Caco-2 (cell line): ENCODE measurements at regions not wholly inside any gene's neighbourhood (a gene's known extent, or its start where the extent isn't known, plus 50 kb on each side); places are given as distances from the start of the nearest gene placed in this dataset.

ENCODE experiments used
- BruUV-seq: library from RNA; stranded (reverse); fragments of 400-500 nt; replicated peaks from 2 replicates; lab custom pipeline; 2021; lab: Mats Ljungman, UMichigan
- CTCF ChIA-PET: fragments of 300-600 bp; sonication (Branson Sonifier 250); formaldehyde crosslinking; loops from one replicate; lab custom pipeline; 2022; ENCODE audit warnings: antibody characterized with exemption; lab: Charles Lee
- POLR2A ChIA-PET: fragments of 300-600 bp; sonication (Branson Sonifier 250); formaldehyde crosslinking; loops from one replicate; lab custom pipeline; 2022; ENCODE audit warnings: antibody characterized with exemption; lab: Charles Lee
- DNase-seq, 2 experiments: peaks; one replicate each; pipeline versions ENCODE4 v3.0.0 to v3.0.0-alpha.2; 2020 to 2022
- H3K27me3 ChIP-seq: replicated peaks from 2 replicates; pipeline ENCODE4 v1.6.0; 2011; ENCODE audit warnings: low read length; ENCODE audit not compliant: control insufficient read depth, insufficient read depth
- H3K36me3 ChIP-seq: 2 replicates; pipeline ENCODE4 v1.5.1; 2011; ENCODE audit warnings: low read length; ENCODE audit not compliant: control insufficient read depth, insufficient read depth
- H3K4me1 ChIP-seq: fragments of 250-450 bp; sonication (Bioruptor Pico); 2 replicates; pipeline ENCODE4 v1.5.1; 2020; ENCODE audit warnings: mild to moderate bottlenecking
- H3K4me3 ChIP-seq: 2 replicates; pipeline ENCODE4 v1.5.1; 2011; ENCODE audit warnings: low read depth, mild to moderate bottlenecking, control low read depth, low read length
- H3K9me3 ChIP-seq: fragments of 250-450 bp; sonication (Bioruptor Pico); 2 replicates; pipeline ENCODE4 v1.5.1; 2020; ENCODE audit warnings: mild to moderate bottlenecking, moderate library complexity
- H3K27ac Mint-ChIP-seq: one replicate; pipeline ENCODE4 v1.8.0; 2022; ENCODE audit warnings: mixed read lengths; ENCODE audit not compliant: unreplicated experiment
- H3K27me3 Mint-ChIP-seq: one replicate; pipeline ENCODE4 v1.8.0; 2022; ENCODE audit warnings: mixed read lengths; ENCODE audit not compliant: insufficient read depth, unreplicated experiment
- H3K36me3 Mint-ChIP-seq: one replicate; pipeline ENCODE4 v1.8.0; 2022; ENCODE audit warnings: mild to moderate bottlenecking, mixed read lengths; ENCODE audit not compliant: insufficient read depth, unreplicated experiment
- H3K4me1 Mint-ChIP-seq: one replicate; pipeline ENCODE4 v1.8.0; 2022; ENCODE audit warnings: low read depth, mixed read lengths; ENCODE audit not compliant: unreplicated experiment
- H3K4me3 Mint-ChIP-seq: one replicate; pipeline ENCODE4 v1.8.0; 2022; ENCODE audit warnings: mild to moderate bottlenecking, moderate library complexity, mixed read lengths; ENCODE audit not compliant: unreplicated experiment
- H3K9me3 Mint-ChIP-seq: one replicate; pipeline ENCODE4 v1.8.0; 2022; ENCODE audit warnings: mixed read lengths; ENCODE audit not compliant: unreplicated experiment
- intact Hi-C: fragments of 100-400 bp; cut with micrococcal nuclease; formaldehyde crosslinking; loops from one replicate; pipeline ENCODE4 v1.10.0; 2022; ENCODE audit not compliant: unreplicated experiment
- TF ChIP-seq, protein P1 (sequence below), 2 experiments: fragments of 200-600 bp in 1 of 2; IDR thresholded peaks; 1 replicate in 1 of 2; 2 replicates in 1 of 2; pipeline versions ENCODE4 v1.5.1 to v1.8.0; 2011 to 2022; ENCODE audit warnings: antibody characterized with exemption in 1 of 2, control low read depth in 1 of 2, inconsistent platforms in 1 of 2, low read depth in 1 of 2, low read length in 1 of 2, mild to moderate bottlenecking in 1 of 2, moderate library complexity in 1 of 2; ENCODE audit not compliant: insufficient read depth in 1 of 2, severe bottlenecking in 1 of 2, unreplicated experiment in 1 of 2

DNA sequence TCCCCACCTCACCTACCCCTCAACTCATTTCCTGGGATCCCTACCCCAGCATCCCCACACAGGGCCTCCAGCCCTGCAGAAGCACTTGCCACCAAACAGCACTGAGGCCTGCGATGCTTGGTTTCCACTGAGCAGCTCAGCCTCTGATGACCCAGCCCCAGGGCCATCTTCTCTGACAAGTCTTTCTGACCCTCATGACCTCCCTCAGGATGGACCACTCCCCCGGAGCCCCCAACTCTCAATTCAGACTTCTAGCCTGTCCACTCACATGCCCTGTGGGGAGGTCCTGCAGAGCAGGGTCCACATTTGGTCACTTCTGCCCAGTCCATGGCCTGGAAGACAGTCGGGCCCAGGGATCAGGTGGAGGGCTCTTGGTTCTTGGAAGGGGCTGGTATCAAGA is 63.4 kb upstream of the SPATA12 start:
- TF ChIP-seq, protein P1, sequence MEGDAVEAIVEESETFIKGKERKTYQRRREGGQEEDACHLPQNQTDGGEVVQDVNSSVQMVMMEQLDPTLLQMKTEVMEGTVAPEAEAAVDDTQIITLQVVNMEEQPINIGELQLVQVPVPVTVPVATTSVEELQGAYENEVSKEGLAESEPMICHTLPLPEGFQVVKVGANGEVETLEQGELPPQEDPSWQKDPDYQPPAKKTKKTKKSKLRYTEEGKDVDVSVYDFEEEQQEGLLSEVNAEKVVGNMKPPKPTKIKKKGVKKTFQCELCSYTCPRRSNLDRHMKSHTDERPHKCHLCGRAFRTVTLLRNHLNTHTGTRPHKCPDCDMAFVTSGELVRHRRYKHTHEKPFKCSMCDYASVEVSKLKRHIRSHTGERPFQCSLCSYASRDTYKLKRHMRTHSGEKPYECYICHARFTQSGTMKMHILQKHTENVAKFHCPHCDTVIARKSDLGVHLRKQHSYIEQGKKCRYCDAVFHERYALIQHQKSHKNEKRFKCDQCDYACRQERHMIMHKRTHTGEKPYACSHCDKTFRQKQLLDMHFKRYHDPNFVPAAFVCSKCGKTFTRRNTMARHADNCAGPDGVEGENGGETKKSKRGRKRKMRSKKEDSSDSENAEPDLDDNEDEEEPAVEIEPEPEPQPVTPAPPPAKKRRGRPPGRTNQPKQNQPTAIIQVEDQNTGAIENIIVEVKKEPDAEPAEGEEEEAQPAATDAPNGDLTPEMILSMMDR (IDR thresholded peaks at IDR 0.05; ENCODE audit: insufficient read depth in 1 of 2, low read depth in 1 of 2, low read length in 1 of 2, severe bottlenecking in 1 of 2, unreplicated experiment in 1 of 2) = no peak
- peaks cover 36% of the 10 kb centered on the region for H3K4me1 Mint-ChIP-seq
- peaks cover 7% of the 10 kb centered on the region for H3K36me3 Mint-ChIP-seq
- no peaks in the 10 kb centered on the region for H3K27me3 Mint-ChIP-seq
- no peak for DNase-seq
- no TSS peak for BruUV-seq
- H3K4me3 ChIP-seq = no peak overlapping the region
- no peaks in the 10 kb centered on the region for H3K36me3 ChIP-seq
- H3K27ac Mint-ChIP-seq = peak overlapping the region; percentile 82
- CTCF ChIA-PET = interaction anchor here (1.5 to 2.3 kb wide), 2 partner anchors 8 to 195 kb away, joined by 3 to 6 read pairs; partner anchors contain the start of gene ARHGEF3
- POLR2A ChIA-PET = no interaction called here
- intact Hi-C loops = loop anchor here (5.0 to 10.0 kb wide), 2 partner anchors 65 to 228 kb away; partner anchors contain the start of genes APPL1 and SPATA12
- no peaks in the 10 kb centered on the region for H3K27me3 ChIP-seq
- H3K9me3 Mint-ChIP-seq = no peaks in the 10 kb centered on the region
- peaks cover 18% of the 10 kb centered on the region for H3K4me1 ChIP-seq
- H3K9me3 ChIP-seq = no peaks in the 10 kb centered on the region
- no peak overlapping the region for H3K4me3 Mint-ChIP-seq

- peaks cover 44% of the 10 kb centered on the region for H3K4me1 ChIP-seq
- H3K27me3 Mint-ChIP-seq = no peaks in the 10 kb centered on the region
Observed at GRCh38 chr3:56994391-56994790, 66.1 kb upstream of the SPATA12 start.

GRCh38 chr3:56990641-56991015 is 69.8 kb upstream of the SPATA12 start:
- H3K4me1 Mint-ChIP-seq = peaks cover 35% of the 10 kb centered on the region
- Histone ChIP-seq H3K9me3 (no peaks in the 10 kb centered on the region), H3K36me3 (no peaks in the 10 kb centered on the region), H3K4me3 (no peak overlapping the region), H3K4me1 (peaks cover 38% of the 10 kb centered on the region), H3K27me3 (no peaks in the 10 kb centered on the region)
- no peaks in the 10 kb centered on the region for H3K27me3 Mint-ChIP-seq
- H3K27ac Mint-ChIP-seq = peak overlapping the region; percentile 60
- POLR2A ChIA-PET = interaction anchor here (0.6 to 1.1 kb wide), 2 partner anchors 308 to 336 kb away, joined by 3 to 5 read pairs; no protein-coding TSS in a partner anchor
- TF ChIP-seq, protein P1 (IDR thresholded peaks at IDR 0.05; ENCODE audit: insufficient read depth in 1 of 2, low read depth in 1 of 2, low read length in 1 of 2, severe bottlenecking in 1 of 2, unreplicated experiment in 1 of 2) = no peak
- peak overlapping the region; percentile 53 for H3K4me3 Mint-ChIP-seq
- BruUV-seq = no TSS peak
- CTCF ChIA-PET = interaction anchor here (0.5 to 3.5 kb wide), 10 partner anchors 9 to 369 kb away, joined by 3 to 42 read pairs (median 4); partner anchors contain the start of genes ARHGEF3 and TASOR
- no peaks in the 10 kb centered on the region for H3K9me3 Mint-ChIP-seq
- peaks cover 6% of the 10 kb centered on the region for H3K36me3 Mint-ChIP-seq
- peak; percentile 51 for DNase-seq
- intact Hi-C loops = loop anchor here (1.0 to 10.0 kb wide), 2 partner anchors 166 to 234 kb away; partner anchors contain the start of gene APPL1

More at GRCh38 chr3:56994391-56994790, 66.1 kb upstream of the SPATA12 start:
- TF ChIP-seq, protein P1 (IDR thresholded peaks at IDR 0.05; ENCODE audit: insufficient read depth in 1 of 2, low read depth in 1 of 2, low read length in 1 of 2, severe bottlenecking in 1 of 2, unreplicated experiment in 1 of 2) = no peak
- Mint-ChIP-seq H3K4me1 (peaks cover 59% of the 10 kb centered on the region), H3K36me3 (peaks cover 7% of the 10 kb centered on the region), H3K9me3 (no peaks in the 10 kb centered on the region), H3K4me3 (no peak overlapping the region), H3K27ac (no peak overlapping the region)
- Histone ChIP-seq H3K4me3 (no peak overlapping the region), H3K9me3 (no peaks in the 10 kb centered on the region), H3K27me3 (no peaks in the 10 kb centered on the region), H3K36me3 (no peaks in the 10 kb centered on the region)
- ChIA-PET CTCF (no interaction called here), POLR2A (no interaction called here)
- BruUV-seq = no TSS peak
- intact Hi-C loops = loop anchor here (10.0 kb wide), 1 partner anchor 230 kb away; the partner anchor contains the start of gene APPL1
- no peak for DNase-seq
